HEK293T (cell line): ENCODE measurements at regions not wholly inside any gene's neighbourhood (a gene's known extent, or its start where the extent isn't known, plus 50 kb on each side); places are given as distances from the start of the nearest gene placed in this dataset.
"Not testable (repeated sequence)": the region's sequence is repeated elsewhere in the genome, so short reads cannot be mapped to it uniquely, and the experiment has no call there.

Source experiments
- CTCF ChIA-PET: fragments of 350-600 bp; formaldehyde crosslinking; extraction: SDS; loops from one replicate; lab custom pipeline; 2021; ENCODE audit warnings: antibody characterized with exemption, inconsistent platforms; lab: Yijun Ruan, JAX
- POLR2A ChIA-PET: fragments of 350-600 bp; formaldehyde crosslinking; extraction: SDS; loops from one replicate; lab custom pipeline; 2020; ENCODE audit warnings: antibody characterized with exemption, inconsistent platforms; lab: Yijun Ruan, JAX
- DNase-seq: peaks from one replicate; pipeline ENCODE4 v3.0.0; 2012; ENCODE audit warnings: mixed read lengths; ENCODE audit errors: extremely low spot score
- ARNT ChIP-seq: fragments of 450-650 bp; IDR thresholded peaks from 2 replicates; pipeline ENCODE4 v1.6.1; 2017; ENCODE audit warnings: mild to moderate bottlenecking
- BHLHE40 ChIP-seq: fragments of 450-650 bp; IDR thresholded peaks from 2 replicates; pipeline ENCODE4 v1.6.1; 2016; ENCODE audit warnings: mild to moderate bottlenecking, moderate library complexity, borderline replicate concordance
- CTBP1 ChIP-seq: fragments of 450-650 bp; IDR thresholded peaks from 2 replicates; pipeline ENCODE4 v1.6.1; 2016; ENCODE audit warnings: borderline replicate concordance
- ELF4 ChIP-seq: fragments of 450-650 bp; IDR thresholded peaks from 2 replicates; pipeline ENCODE4 v1.6.1; 2017; ENCODE audit warnings: antibody characterized with exemption
- FOXA1 ChIP-seq: fragments of 450-650 bp; IDR thresholded peaks from 2 replicates; pipeline ENCODE4 v1.6.1; 2016; ENCODE audit warnings: mild to moderate bottlenecking
- FOXK2 ChIP-seq: fragments of 450-650 bp; IDR thresholded peaks from 2 replicates; pipeline ENCODE4 v1.6.1; 2016; ENCODE audit warnings: mild to moderate bottlenecking
- FOXM1 ChIP-seq: fragments of 450-650 bp; IDR thresholded peaks from 2 replicates; pipeline ENCODE4 v1.6.1; 2017; ENCODE audit warnings: mild to moderate bottlenecking, borderline replicate concordance
- HDGF ChIP-seq: fragments of 450-650 bp; IDR thresholded peaks from 2 replicates; pipeline ENCODE4 v1.6.1; 2017; ENCODE audit warnings: antibody characterized with exemption, borderline replicate concordance
- L3MBTL2 ChIP-seq: fragments of 450-650 bp; conservative IDR thresholded peaks from 2 replicates; pipeline ENCODE4 v1.6.1; 2016; ENCODE audit warnings: mild to moderate bottlenecking
- LEF1 ChIP-seq: fragments of 450-650 bp; IDR thresholded peaks from 2 replicates; pipeline ENCODE4 v1.6.1; 2017; ENCODE audit warnings: mild to moderate bottlenecking, borderline replicate concordance
- NFRKB ChIP-seq: fragments of 450-650 bp; IDR thresholded peaks from 2 replicates; pipeline ENCODE4 v1.6.1; 2016; ENCODE audit warnings: mild to moderate bottlenecking, moderate library complexity
- PKNOX1 ChIP-seq: fragments of 450-650 bp; IDR thresholded peaks from 2 replicates; pipeline ENCODE4 v1.6.1; 2016
- SP1 ChIP-seq: fragments of 450-650 bp; IDR thresholded peaks from 2 replicates; pipeline ENCODE4 v1.6.1; 2017
- SUZ12 ChIP-seq: fragments of 450-650 bp; IDR thresholded peaks from 2 replicates; pipeline ENCODE4 v1.6.1; 2016; ENCODE audit warnings: mild to moderate bottlenecking
- TARDBP ChIP-seq: fragments of 450-650 bp; IDR thresholded peaks from 2 replicates; pipeline ENCODE4 v1.6.1; 2016
- ZNF384 ChIP-seq: fragments of 450-650 bp; IDR thresholded peaks from 2 replicates; pipeline ENCODE4 v1.6.1; 2016

- ChIA-PET POLR2A (no interaction called here), CTCF (interaction anchor here (0.6 kb wide), 1 partner anchor 148 kb away, joined by 3 read pairs; no protein-coding TSS in a partner anchor)
- DNase-seq, result no peak
- TF ChIP-seq FOXA1, result no peak
- no peak for TF ChIP-seq SUZ12
- TF ChIP-seq ZNF384, result no peak
- no peak for TF ChIP-seq ARNT
- no peak for TF ChIP-seq TARDBP
- TF ChIP-seq NFRKB, result no peak
- no peak for TF ChIP-seq CTBP1
Observed at GRCh38 chr17:14429084-14429483, 128.2 kb downstream of the HS3ST3B1 start.

- ChIA-PET POLR2A (interaction anchor here (1.5 kb wide), 1 partner anchor 127 kb away, joined by 3 read pairs; no protein-coding TSS in a partner anchor), CTCF (no interaction called here)
- TF ChIP-seq NFRKB, result no peak
- no peak for TF ChIP-seq TARDBP
- no peak for TF ChIP-seq BHLHE40
- TF ChIP-seq ARNT, result no peak
- TF ChIP-seq FOXK2, result no peak
- no peak for TF ChIP-seq SUZ12
- no peak for TF ChIP-seq FOXM1
- TF ChIP-seq ZNF384, result no peak
- TF ChIP-seq ELF4, result no peak
- TF ChIP-seq HDGF, result no peak
- TF ChIP-seq LEF1, result no peak
- no peak for TF ChIP-seq CTBP1
- no peak for TF ChIP-seq SP1
- no peak for TF ChIP-seq PKNOX1
- TF ChIP-seq FOXA1, result no peak
- TF ChIP-seq L3MBTL2, result no peak
- DNase-seq, result no peak
Observed at GRCh38 chr17:14428648-14429029, 127.8 kb downstream of the HS3ST3B1 start.

GRCh38 chr17:14427900-14428647 is 127.2 kb downstream of the HS3ST3B1 start:
- no peak for DNase-seq
- ChIA-PET CTCF (no interaction called here), POLR2A (interaction anchor here (1.5 kb wide), 1 partner anchor 126 kb away, joined by 3 read pairs; no protein-coding TSS in a partner anchor)
- TF ChIP-seq ELF4 (no peak), ARNT (no peak), SUZ12 (no peak), L3MBTL2 (no peak), NFRKB (no peak), FOXK2 (no peak), FOXA1 (no peak), LEF1 (no peak)

- CTCF ChIA-PET, DNase-seq, POLR2A ChIA-PET: not testable (repeated sequence)
Observed at GRCh38 chr17:14423156-14423555, 122.3 kb downstream of the HS3ST3B1 start.

GRCh38 chr17:14417336-14417735 is 116.5 kb downstream of the HS3ST3B1 start:
- TF ChIP-seq BHLHE40, result no peak
- TF ChIP-seq NFRKB, result no peak
- TF ChIP-seq ELF4, result no peak
- no peak for TF ChIP-seq TARDBP
- no peak for TF ChIP-seq SP1
- TF ChIP-seq PKNOX1, result no peak
- CTCF ChIA-PET, result no interaction called here
- POLR2A ChIA-PET, result no interaction called here

GRCh38 chr17:14409292-14409691 is 108.4 kb downstream of the HS3ST3B1 start:
- ChIA-PET POLR2A (no interaction called here), CTCF (no interaction called here)
- TF ChIP-seq HDGF, result no peak
- no peak for TF ChIP-seq SUZ12
- TF ChIP-seq FOXA1, result no peak
- TF ChIP-seq ELF4, result no peak
- no peak for TF ChIP-seq FOXK2
- TF ChIP-seq L3MBTL2, result no peak
- TF ChIP-seq FOXM1, result no peak
- DNase-seq, result no peak

More at GRCh38 chr17:14417336-14417735, 116.5 kb downstream of the HS3ST3B1 start:
- no peak for DNase-seq

GRCh38 chr17:14407541-14407940 is 106.7 kb downstream of the HS3ST3B1 start:
- CTCF ChIA-PET, result no interaction called here
- POLR2A ChIA-PET, result no interaction called here
- no peak for DNase-seq
- TF ChIP-seq FOXM1 (no peak), CTBP1 (no peak)

GRCh38 chr17:14405189-14405588 is 104.3 kb downstream of the HS3ST3B1 start:
- ChIA-PET CTCF (interaction anchor here (0.7 kb wide), 1 partner anchor 121 kb away, joined by 3 read pairs; no protein-coding TSS in a partner anchor), POLR2A (no interaction called here)
- TF ChIP-seq HDGF, result no peak
- no peak for TF ChIP-seq ARNT
- no peak for TF ChIP-seq FOXM1
- no peak for TF ChIP-seq FOXK2
- TF ChIP-seq CTBP1, result no peak
- no peak for TF ChIP-seq PKNOX1
- no peak for TF ChIP-seq SP1
- TF ChIP-seq FOXA1, result no peak
- no peak for TF ChIP-seq TARDBP
- TF ChIP-seq NFRKB, result no peak
- no peak for TF ChIP-seq BHLHE40
- TF ChIP-seq LEF1, result no peak
- TF ChIP-seq ZNF384, result no peak
- no peak for TF ChIP-seq SUZ12
- TF ChIP-seq L3MBTL2, result no peak
- TF ChIP-seq ELF4, result no peak
- DNase-seq, result no peak
